ENCODE measurements at regions not wholly inside any gene's neighbourhood (a gene's known extent, or its start where the extent isn't known, plus 50 kb on each side); places are given as distances from the start of the nearest gene placed in this dataset.

- no peak for DNase-seq
Measured at GRCh38 chr6:113403966-113404595, 453.1 kb upstream of the MARCKS start.

- no peak for DNase-seq
Measured at GRCh38 chr6:113405326-113406047, 451.7 kb upstream of the MARCKS start.

GRCh38 chr6:113406048-113406695 is 451.0 kb upstream of the MARCKS start:
- no peak for DNase-seq

- DNase-seq: peak; percentile 57
Measured at GRCh38 chr6:113411011-113411410, 446.1 kb upstream of the MARCKS start.

- DNase-seq: no peak
Measured at GRCh38 chr6:113412589-113413357, 444.4 kb upstream of the MARCKS start.

- DNase-seq: peak; percentile 29
Measured at GRCh38 chr6:113414511-113414910, 442.6 kb upstream of the MARCKS start.

GRCh38 chr6:113416170-113416569 is 441.0 kb upstream of the MARCKS start:
- no peak for DNase-seq

- DNase-seq: no peak
Measured at GRCh38 chr6:113420290-113420689, 436.9 kb upstream of the MARCKS start.

- no peak for DNase-seq
Measured at GRCh38 chr6:113421997-113422396, 435.1 kb upstream of the MARCKS start.

GRCh38 chr6:113423956-113424355 is 433.2 kb upstream of the MARCKS start:
- DNase-seq: no peak

- no peak for DNase-seq
Measured at GRCh38 chr6:113425977-113426660, 431.0 kb upstream of the MARCKS start.

GRCh38 chr6:113427617-113428016 is 429.5 kb upstream of the MARCKS start:
- no peak for DNase-seq

GRCh38 chr6:113428702-113429101 is 428.4 kb upstream of the MARCKS start:
- DNase-seq: no peak

- peak; percentile 32 for DNase-seq
Measured at GRCh38 chr6:113432521-113433334, 424.4 kb upstream of the MARCKS start.

GRCh38 chr6:113433335-113433991 is 423.7 kb upstream of the MARCKS start:
- DNase-seq: peak; percentile 67

- DNase-seq: no peak
Measured at GRCh38 chr6:113434641-113435040, 422.5 kb upstream of the MARCKS start.

- no peak for DNase-seq
Measured at GRCh38 chr6:113437566-113437965, 419.6 kb upstream of the MARCKS start.

- no peak for DNase-seq
Measured at GRCh38 chr6:113439866-113440265, 417.3 kb upstream of the MARCKS start.

GRCh38 chr6:113442040-113442439 is 415.1 kb upstream of the MARCKS start:
- no peak for DNase-seq

- no peak for DNase-seq
Measured at GRCh38 chr6:113445201-113445600, 411.9 kb upstream of the MARCKS start.

Measured in suppressor macrophage treated with lipopolysaccharide for 4 hours (primary cell).